HCT116 (cell line): ENCODE measurements at regions not wholly inside any gene's neighbourhood (a gene's known extent, or its start where the extent isn't known, plus 50 kb on each side); places are given as distances from the start of the nearest gene placed in this dataset.
"Not testable (repeated sequence)": the region's sequence is repeated elsewhere in the genome, so short reads cannot be mapped to it uniquely, and the experiment has no call there.

Experiments
- ATAC-seq: fragments of 200-7000 bp; cut with Tn5 transposase; 2 replicates; pipeline ENCODE4 v1.9.1; 2020; ENCODE audit warnings: mild to moderate bottlenecking, moderate library complexity
- BruUV-seq: library from RNA; stranded (reverse); fragments of 400-500 nt; replicated peaks from 2 replicates; lab custom pipeline; 2021; lab: Mats Ljungman, UMichigan
- CTCF ChIA-PET: fragments of 300-600 bp; sonication (Branson Sonifier 250); formaldehyde crosslinking; loops from one replicate; lab custom pipeline; 2021; ENCODE audit warnings: antibody characterized with exemption; lab: Charles Lee
- POLR2A ChIA-PET: fragments of 300-600, 350-600 bp; sonication (Branson Sonifier 250); formaldehyde crosslinking; loops from one replicate; lab custom pipeline; 2021; ENCODE audit warnings: antibody characterized with exemption; lab: Charles Lee
- RAD21 ChIA-PET, 2 experiments: fragments of 300-600 bp; sonication (Branson Sonifier 250); formaldehyde crosslinking; loops; one replicate each; lab custom pipeline; 2023; ENCODE audit warnings: low total read pairs in 2 of 2; ENCODE audit not compliant: uncharacterized antibody in 2 of 2, unreplicated experiment in 2 of 2, low non-redundant PET in 1 of 2; lab: Charles Lee
- DNase-seq: peaks from one replicate; pipeline ENCODE4 v3.0.0-alpha.2; 2010; ENCODE audit warnings: low read depth, low spot score
- H2AFZ ChIP-seq: fragments of 200-600 bp; shearing (Covaris generic), sonication (generic); 2 replicates; pipeline ENCODE4 v1.6.1; 2017; ENCODE audit warnings: low read depth, mixed run types, mixed read lengths, antibody characterized with exemption, low read length; ENCODE audit not compliant: poor library complexity, severe bottlenecking
- H3K27ac ChIP-seq: 2 replicates; pipeline ENCODE4 v1.5.1; 2012; ENCODE audit warnings: low read depth, low read length
- H3K27me3 ChIP-seq: fragments of 200-600 bp; sonication (generic); 2 replicates; pipeline ENCODE4 v1.6.1; 2016; ENCODE audit warnings: mixed run types, low read length, mixed read lengths; ENCODE audit not compliant: insufficient read depth
- H3K36me3 ChIP-seq, 2 experiments: fragments of 200-500 bp in 1 of 2; fragments of 200-600 bp in 1 of 2; sonication (Bioruptor generic) in 1 of 2; sonication (generic) in 1 of 2; 2 replicates each; pipeline versions ENCODE4 v1.5.1 to v1.6.1; 2014 to 2016; ENCODE audit warnings: low read length in 2 of 2, inconsistent platforms in 1 of 2, mixed read lengths in 1 of 2, mixed run types in 1 of 2; ENCODE audit not compliant: insufficient read depth in 2 of 2, control insufficient read depth in 1 of 2
- H3K4me1 ChIP-seq, 2 experiments: fragments of 200-600 bp in 1 of 2; sonication (generic) in 1 of 2; 2 replicates each; pipeline versions ENCODE4 v1.5.1 to v1.6.1; 2012 to 2017; ENCODE audit warnings: low read length in 2 of 2, inconsistent platforms in 1 of 2, mild to moderate bottlenecking in 1 of 2, mixed read lengths in 1 of 2, mixed run types in 1 of 2, moderate library complexity in 1 of 2; ENCODE audit not compliant: insufficient read depth in 2 of 2, control insufficient read depth in 1 of 2
- H3K4me2 ChIP-seq: fragments of 200-600 bp; sonication (generic); 2 replicates; pipeline ENCODE4 v1.6.1; 2017; ENCODE audit warnings: mixed run types, low read length, mixed read lengths
- H3K4me3 ChIP-seq, 2 experiments: fragments of 200-600 bp in 1 of 2; sonication (generic) in 1 of 2; replicated peaks in 1 of 2; 2 replicates each; pipeline ENCODE4 v1.5.1; 2011 to 2016; ENCODE audit warnings: low read length in 2 of 2, control low read depth in 1 of 2, low read depth in 1 of 2, mild to moderate bottlenecking in 1 of 2, mixed read lengths in 1 of 2, mixed run types in 1 of 2
- H3K79me2 ChIP-seq: fragments of 200-600 bp; sonication (generic); 2 replicates; pipeline ENCODE4 v1.6.1; 2017; ENCODE audit warnings: mild to moderate bottlenecking, mixed run types, low read length, moderate library complexity, mixed read lengths; ENCODE audit not compliant: insufficient read depth
- H3K9ac ChIP-seq: fragments of 200-600 bp; sonication (generic); 2 replicates; pipeline ENCODE4 v1.6.1; 2016; ENCODE audit warnings: low read length, mixed read lengths
- H3K9me2 ChIP-seq: fragments of 200-600 bp; sonication (generic), shearing (Covaris generic); 2 replicates; pipeline ENCODE4 v1.6.1; 2017; ENCODE audit warnings: mixed run types, mild to moderate bottlenecking, moderate library complexity; ENCODE audit not compliant: insufficient read depth
- H3K9me3 ChIP-seq, 2 experiments: fragments of 200-500 bp in 1 of 2; fragments of 200-600 bp in 1 of 2; sonication (Bioruptor generic) in 1 of 2; sonication (generic) in 1 of 2; 2 replicates each; pipeline ENCODE4 v1.6.1; 2014 to 2017; ENCODE audit warnings: low read length in 2 of 2, mixed read lengths in 2 of 2, inconsistent platforms in 1 of 2, low read depth in 1 of 2, mild to moderate bottlenecking in 1 of 2, mixed run types in 1 of 2, moderate library complexity in 1 of 2; ENCODE audit not compliant: control insufficient read depth in 1 of 2, insufficient read depth in 1 of 2
- H4K20me1 ChIP-seq: fragments of 200-600 bp; sonication (generic), shearing (Covaris generic); 2 replicates; pipeline ENCODE4 v1.6.1; 2017; ENCODE audit warnings: mixed run types, mild to moderate bottlenecking, moderate library complexity; ENCODE audit not compliant: insufficient read depth
- REST ChIP-seq: IDR thresholded peaks from 2 replicates; pipeline ENCODE4 v1.6.1; 2012; ENCODE audit warnings: low read depth
- TCF7L2 ChIP-seq: IDR thresholded peaks from 2 replicates; pipeline ENCODE4 v1.7.0; 2011; ENCODE audit warnings: borderline replicate concordance, inconsistent platforms; ENCODE audit not compliant: insufficient read depth, insufficient read length; ENCODE audit errors: extremely low read depth
- intact Hi-C: fragments of 100-400 bp; cut with micrococcal nuclease; formaldehyde crosslinking; loops from 2 replicates; pipeline ENCODE4 v1.10.0; 2022
- TF ChIP-seq, protein P1 (sequence below): IDR thresholded peaks from 2 replicates; pipeline ENCODE4 v1.6.1; 2011; ENCODE audit warnings: mild to moderate bottlenecking, low read length, moderate library complexity; ENCODE audit not compliant: insufficient replicate concordance; ENCODE audit errors: extremely low read depth

DNA sequence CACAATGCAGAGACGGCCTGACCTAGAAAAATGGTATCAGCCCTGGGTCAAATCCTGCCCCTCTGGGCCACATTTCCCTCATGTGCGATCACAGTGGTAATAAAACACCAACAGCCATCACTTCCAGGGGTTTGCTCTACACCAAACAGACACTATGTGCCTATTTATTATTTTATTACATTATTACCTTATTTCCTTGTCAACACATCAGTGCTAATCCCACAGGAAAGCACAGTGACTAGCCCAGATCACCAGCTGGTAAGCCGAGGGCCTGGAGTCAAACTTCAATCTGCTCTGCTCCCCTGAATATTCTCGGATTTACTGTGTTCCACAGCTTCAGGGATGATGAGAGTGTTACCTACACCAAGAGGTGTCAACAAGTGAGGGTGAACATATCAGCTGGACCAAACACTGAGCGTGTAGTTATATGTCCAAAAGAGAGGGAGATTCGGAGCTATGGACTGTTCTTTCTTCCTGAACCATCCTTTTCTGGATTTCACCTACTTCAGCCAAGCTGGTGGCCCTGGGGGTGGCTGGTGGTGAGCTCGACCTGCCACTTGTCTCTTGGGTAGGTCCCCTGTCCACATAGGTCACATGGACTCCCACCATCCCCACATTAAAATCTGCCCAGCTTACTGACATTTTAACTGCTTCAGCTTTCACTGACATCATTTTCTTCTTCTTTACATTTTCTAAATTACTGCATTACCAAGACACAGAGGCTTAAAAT lies 198.9 kb downstream of the ANKRD30B start:
- H3K9me2 ChIP-seq, H3K4me2 ChIP-seq, ATAC-seq, RAD21 ChIA-PET, H4K20me1 ChIP-seq, H3K27me3 ChIP-seq, POLR2A ChIA-PET, H3K9ac ChIP-seq, H3K79me2 ChIP-seq, H3K9me3 ChIP-seq, H3K4me1 ChIP-seq, H3K4me3 ChIP-seq, CTCF ChIA-PET, DNase-seq, intact Hi-C loops, BruUV-seq, H3K36me3 ChIP-seq, H3K27ac ChIP-seq, H2AFZ ChIP-seq: not testable (repeated sequence)

- Histone ChIP-seq H2AFZ (no peak overlapping the region), H3K27ac (no peak overlapping the region), H3K9me2 (no peaks in the 10 kb centered on the region), H3K27me3 (no peaks in the 10 kb centered on the region), H3K9ac (no peak overlapping the region), H3K36me3 (no peaks in the 10 kb centered on the region), H3K4me3 (no peak overlapping the region), H3K4me1 (no peaks in the 10 kb centered on the region), H3K79me2 (no peaks in the 10 kb centered on the region), H4K20me1 (no peaks in the 10 kb centered on the region), H3K4me2 (no peak overlapping the region), H3K9me3 (no peaks in the 10 kb centered on the region; a peak in 2 of 4 replicates)
- BruUV-seq, result no TSS peak
- ChIA-PET POLR2A (no interaction called here), RAD21 (no interaction called here), CTCF (no interaction called here)
- TF ChIP-seq, protein P1, sequence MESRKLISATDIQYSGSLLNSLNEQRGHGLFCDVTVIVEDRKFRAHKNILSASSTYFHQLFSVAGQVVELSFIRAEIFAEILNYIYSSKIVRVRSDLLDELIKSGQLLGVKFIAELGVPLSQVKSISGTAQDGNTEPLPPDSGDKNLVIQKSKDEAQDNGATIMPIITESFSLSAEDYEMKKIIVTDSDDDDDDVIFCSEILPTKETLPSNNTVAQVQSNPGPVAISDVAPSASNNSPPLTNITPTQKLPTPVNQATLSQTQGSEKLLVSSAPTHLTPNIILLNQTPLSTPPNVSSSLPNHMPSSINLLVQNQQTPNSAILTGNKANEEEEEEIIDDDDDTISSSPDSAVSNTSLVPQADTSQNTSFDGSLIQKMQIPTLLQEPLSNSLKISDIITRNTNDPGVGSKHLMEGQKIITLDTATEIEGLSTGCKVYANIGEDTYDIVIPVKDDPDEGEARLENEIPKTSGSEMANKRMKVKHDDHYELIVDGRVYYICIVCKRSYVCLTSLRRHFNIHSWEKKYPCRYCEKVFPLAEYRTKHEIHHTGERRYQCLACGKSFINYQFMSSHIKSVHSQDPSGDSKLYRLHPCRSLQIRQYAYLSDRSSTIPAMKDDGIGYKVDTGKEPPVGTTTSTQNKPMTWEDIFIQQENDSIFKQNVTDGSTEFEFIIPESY, result no peak
- TF ChIP-seq TCF7L2 (no peak), REST (no peak)
- no peak for ATAC-seq
- no peak for DNase-seq
- intact Hi-C loops, result no loop called here
Measured at GRCh38 chr18:14947482-14948162, 199.7 kb downstream of the ANKRD30B start.
